ENCODE measurements at regions not wholly inside any gene's neighbourhood (a gene's known extent, or its start where the extent isn't known, plus 50 kb on each side); places are given as distances from the start of the nearest gene placed in this dataset.
"Not testable (repeated sequence)": the region's sequence is repeated elsewhere in the genome, so short reads cannot be mapped to it uniquely, and the experiment has no call there.

DNA sequence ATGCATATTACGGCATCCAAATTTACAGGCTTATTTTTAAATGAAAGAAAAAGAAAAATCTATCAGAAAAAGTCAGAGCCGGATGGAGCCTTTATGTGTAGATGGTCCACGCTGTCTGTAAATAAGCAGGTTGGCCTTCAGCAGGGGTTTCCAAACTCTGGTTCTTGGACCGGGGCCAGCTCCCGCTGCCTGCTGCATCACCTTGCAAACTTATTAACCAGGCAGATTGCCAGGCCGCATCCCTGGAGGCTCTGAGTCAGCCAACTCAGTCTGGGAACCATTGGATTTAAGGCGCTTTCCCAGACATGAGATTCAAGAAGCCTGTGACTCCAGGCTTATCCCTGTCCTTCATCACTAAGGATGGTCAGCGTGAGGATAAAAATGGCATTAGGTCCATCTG, 212.4 kb downstream of the OPA1 start:
- DNase-seq = peak; percentile 17

DNA sequence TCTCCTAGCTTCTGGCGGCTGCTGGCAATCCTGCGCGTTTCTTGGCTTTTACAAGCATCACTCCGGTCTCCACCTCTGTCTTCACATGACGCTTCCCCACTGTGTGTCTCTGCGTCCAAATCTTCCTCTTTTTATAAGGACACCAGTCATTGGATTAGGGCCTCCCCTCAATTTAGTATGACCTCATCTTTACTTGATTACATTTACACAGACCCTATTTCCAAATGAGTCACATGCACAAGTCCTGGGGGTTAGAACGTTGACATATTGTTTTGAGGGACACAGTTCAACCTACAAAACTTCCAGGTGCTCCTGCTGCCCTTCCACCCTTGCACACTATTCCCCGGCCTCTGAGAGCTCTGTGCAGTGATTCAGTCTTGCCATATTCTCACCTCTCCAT, 215.3 kb downstream of the OPA1 start:
- no peak for DNase-seq

DNA sequence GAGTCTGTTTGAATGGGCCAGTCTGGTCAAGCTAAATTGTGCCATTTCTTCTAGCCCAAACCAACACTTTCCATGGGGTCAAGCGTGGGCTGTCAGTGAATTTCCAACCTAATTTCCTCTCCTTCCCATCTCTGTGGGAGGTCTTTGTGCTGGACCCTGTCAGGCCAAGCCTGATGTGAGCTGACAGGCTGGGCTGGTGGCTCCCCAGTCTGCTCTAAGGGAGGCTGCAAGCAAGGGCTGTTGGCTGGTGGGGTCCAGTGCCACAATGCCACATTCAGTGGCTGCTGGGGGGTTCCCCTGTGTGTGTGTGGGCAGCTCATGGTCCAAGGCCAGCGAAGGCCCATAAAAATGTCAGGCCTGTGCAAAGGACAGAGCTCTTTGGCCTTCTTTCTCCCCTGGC, 216.1 kb downstream of the OPA1 start:
- no peak for DNase-seq

DNA sequence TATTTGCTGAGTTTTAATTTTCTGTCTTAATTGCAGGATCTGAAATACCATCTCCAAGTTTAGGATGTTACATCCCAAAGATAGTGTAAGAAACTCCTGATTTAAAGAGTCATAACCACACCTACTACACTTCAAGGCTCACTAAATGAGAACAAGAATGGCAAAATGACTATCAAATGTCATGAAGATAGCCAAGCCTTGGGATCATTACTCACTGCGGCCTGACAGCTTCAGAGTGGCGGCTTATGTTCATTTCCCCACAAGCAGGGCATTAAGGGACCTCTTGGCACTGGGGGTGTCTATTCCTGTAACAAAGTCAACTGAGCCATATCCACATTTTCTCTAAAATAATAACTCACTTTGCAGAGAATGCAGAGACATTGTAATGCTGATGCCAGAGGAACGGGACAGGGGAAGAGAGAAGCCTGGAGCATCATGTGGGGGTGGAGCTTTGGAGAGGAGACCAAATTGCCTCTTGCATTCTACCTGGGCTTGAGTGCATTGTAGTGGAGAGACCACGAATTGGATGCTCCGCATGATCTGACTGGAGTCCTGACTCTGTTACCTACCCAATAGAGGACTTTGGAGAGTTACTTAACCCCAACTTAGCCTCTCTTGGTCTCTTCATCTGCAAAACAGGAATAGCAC, 219.2 kb downstream of the OPA1 start:
- no peak for DNase-seq

DNA sequence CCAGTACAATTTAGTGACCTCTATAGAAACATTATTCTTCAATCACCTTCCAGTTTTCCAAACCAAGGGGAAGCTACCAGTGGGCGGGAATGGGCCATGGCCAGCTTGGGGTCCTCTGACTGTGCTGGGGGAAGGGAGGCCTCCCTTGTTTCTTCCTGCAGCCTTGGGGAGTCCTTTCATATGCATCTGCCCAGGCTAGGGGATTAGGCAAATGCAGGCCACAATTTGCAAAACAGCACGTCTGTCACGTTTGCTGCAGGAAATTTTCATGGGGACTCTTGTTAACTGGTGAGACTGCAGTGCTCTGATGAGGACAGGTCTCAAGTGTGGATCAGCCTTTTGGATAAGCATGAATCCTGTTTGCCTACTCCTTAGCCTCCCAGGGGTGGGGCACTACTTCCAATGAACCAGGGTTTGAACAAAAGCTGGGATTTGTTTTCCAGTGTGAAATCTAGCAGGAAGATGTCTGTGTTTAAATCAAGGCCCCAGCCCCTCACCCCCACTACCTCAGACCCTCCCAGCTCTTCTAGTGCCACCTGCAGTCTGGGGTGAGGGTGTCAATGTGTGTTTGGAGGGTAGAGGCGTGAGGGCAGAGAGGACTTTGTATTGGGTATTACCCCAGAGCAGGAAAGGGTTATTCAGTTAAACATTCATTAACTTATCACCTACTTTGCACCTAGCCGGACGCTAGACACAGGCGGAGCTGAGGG, 219.9 kb downstream of the OPA1 start:
- DNase-seq = no peak

DNA sequence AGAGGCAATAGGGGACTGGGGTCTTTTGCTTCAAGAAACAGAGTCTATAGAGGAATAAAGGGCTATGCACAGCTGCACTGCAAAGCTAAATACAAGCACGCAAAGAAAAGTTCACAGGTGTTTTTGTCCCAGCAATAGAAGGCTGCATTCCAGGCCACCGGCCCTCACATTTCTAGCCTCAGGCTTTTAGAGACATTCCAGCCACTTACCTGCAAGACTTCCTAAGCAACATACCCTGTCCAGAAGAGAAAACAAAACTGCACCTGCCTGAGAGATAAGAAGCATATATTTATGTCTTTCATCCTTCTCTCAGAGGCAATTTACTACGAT, 220.5 kb downstream of the OPA1 start:
- no peak for DNase-seq

DNA sequence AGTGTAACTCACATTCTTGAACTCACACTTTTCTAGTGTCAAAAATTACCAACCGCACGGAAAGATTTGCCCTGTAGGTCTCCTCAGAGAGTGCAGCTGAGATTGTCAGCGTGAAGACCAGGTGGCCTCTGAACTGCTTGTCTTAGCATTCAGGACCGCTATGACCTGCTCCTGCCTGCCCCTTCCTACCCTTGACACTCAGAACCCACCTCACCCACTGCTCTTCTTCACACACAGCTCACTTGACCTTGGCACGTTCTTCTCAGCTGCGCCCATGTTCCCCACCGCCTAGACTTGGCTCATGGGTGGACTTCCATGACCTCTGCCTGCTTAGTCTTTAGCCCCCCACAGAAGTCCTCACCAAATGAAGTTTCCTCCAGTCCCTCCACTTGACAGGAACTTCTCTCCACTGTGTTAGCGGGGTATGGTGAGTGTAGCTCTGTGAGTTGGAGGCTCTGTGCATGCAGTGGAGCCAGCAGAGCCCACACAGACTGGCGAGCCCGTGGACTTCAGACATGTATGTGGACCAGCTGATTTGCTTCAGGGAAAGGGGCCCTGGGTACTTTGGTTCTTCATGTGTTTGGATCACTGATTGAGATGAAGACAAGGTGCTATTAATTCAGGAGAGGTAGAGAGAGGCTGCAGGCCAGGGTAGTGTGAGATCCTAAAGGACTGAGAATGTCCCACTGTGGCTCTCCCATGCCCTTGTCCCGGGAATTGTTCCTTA, 221.3 kb downstream of the OPA1 start:
- no peak for DNase-seq

DNA sequence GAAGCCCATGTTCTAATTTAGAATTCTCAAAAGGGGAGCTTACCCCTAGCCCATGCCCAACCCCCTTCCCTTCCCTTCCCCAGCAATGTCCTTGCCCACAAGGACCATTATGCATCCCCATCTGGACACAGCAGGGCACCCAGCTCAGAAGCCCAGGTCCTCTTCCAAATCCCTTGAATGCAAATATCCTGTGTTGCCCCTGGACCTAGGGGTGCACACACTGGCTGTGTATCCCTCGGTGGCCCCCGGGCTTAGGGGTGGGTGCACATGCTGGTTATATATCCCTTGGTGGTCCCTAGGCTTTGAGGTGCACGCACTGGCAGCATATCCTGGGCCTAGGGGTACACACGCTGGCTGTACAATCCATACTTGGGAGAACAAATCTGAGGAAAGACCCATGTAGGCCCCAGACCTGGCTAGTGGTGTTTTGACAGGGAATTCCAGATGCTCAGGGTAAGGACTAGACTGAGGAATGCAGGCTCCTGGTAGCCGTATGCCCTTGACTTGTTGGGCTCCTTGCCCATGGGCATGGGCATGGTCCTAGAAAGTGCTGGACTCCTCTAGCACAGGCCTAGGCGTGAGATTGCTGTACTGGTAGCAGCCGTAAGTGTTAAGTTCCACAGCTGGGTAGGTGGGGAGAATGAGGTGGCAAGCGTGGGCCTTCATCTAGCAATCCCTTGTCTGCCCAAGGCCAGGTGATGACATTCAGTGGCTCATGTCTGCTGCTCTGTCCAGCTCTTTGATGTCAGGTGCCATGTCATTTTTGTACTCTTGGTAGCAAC, 222.4 kb downstream of the OPA1 start:
- DNase-seq = no peak

DNA sequence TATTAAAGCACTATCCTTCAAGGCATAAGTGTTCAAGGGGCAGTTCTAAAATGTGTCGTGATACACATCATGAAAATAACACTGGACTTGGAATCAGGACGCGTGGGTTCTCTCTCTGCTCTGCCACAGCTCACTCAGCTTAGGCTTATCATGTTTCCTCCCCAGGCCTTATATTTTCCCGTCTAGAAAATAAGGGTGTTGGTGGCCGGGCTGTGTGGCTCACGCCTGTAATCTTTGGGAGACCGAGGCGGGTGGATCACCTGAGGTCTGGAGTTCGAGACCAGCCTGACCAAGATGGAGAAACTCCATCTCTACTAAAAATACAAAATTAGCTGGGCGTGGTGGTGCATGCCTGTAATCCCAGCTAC, 223.0 kb downstream of the OPA1 start:
- DNase-seq = no peak

DNA sequence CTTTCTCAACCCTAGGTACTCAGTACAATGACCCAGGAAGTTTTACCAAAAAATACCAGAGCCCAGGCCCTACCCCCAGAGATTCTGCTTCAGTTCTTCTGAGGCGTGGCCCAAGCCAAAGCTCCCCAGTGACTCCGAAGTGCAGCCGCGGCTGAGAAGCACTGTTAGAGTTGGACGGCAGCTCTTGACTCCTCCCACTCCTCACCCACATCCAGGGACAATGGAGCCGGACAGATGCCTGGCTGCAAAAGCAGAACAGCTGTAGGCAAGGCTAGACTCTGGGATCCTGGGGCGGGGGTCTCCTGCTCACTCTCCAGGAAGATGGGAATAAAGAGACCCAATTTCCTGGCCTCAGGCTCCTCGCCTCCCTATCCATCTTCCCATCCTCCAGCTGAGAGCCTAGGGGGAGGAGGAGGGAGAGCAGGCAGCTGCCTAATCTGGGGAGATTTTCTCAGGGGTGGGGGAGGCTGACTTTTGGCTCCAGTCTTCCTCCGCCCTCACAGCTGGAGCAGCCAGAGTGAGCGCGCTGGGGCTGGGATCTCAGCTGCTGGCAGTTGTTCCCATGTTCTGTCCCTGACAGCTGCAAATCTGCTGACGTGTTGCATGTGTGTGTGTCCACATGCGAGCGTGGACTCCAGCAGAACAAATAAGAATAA, 223.8 kb downstream of the OPA1 start:
- peak; percentile 41 for DNase-seq

DNA sequence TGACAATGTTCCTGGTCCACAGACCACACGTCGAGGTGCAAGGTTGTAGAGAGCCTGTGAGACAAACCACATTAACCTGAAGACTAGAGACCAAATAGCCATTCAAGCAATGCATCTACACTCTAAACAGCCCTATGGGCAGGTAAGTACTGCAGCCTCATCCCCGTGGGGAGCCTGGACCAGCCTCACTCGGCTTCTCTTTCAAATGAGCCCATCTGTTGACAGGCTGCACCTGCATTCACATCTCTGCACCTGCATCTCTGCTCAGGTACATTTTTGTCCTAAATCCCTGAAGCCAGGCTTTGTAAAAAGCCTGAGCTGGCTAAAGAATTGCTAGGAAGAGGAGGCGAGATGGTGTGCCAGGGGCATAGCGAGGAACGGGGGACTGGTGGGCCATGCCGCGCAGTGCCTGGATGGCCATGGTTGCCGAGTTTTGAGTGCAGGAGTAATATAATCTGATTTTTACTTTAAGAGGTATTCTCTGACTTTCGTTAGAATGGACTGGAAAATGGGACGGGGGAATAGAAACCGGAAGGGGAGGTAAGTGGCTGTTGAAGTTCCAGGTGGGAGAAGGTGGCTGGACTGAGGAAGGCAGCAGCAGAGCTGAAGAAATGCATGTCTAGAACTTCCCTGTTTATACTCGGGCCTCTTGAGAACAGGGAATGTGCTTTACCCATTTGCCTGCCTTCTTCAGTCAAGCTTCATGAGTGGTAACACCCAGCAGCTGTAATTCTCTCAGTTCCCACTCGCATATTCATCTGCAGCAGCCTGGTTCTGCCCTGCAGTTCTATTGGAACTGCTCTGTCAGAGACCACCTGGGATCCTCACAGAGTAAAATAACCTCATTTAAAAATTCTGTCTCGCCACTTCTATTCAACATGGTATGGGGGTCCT, 226.4 kb downstream of the OPA1 start:
- DNase-seq = no peak

DNA sequence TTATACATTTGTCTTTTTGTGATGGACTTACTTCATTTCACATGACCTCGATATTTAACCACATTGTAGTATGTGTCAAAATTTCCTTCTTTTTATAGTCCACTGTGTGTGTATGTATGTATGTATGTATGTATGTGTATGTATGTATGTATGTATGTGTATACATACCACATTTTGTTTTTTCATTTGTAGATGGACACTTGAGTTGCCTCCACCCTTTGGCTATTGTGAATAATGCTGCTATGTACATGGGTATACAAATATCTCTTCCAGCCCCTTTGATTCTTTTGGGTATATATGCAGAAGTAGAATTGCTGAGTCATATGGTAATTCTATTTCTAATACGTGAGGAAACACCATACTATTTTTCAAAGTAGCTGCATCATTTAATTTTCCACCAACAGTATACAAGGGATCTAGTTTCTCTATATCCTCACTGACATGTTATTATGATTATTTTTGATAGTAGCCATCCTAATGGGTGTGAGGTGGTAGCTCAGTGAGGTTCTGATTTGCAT, 228.2 kb downstream of the OPA1 start:
- DNase-seq = no peak

DNA sequence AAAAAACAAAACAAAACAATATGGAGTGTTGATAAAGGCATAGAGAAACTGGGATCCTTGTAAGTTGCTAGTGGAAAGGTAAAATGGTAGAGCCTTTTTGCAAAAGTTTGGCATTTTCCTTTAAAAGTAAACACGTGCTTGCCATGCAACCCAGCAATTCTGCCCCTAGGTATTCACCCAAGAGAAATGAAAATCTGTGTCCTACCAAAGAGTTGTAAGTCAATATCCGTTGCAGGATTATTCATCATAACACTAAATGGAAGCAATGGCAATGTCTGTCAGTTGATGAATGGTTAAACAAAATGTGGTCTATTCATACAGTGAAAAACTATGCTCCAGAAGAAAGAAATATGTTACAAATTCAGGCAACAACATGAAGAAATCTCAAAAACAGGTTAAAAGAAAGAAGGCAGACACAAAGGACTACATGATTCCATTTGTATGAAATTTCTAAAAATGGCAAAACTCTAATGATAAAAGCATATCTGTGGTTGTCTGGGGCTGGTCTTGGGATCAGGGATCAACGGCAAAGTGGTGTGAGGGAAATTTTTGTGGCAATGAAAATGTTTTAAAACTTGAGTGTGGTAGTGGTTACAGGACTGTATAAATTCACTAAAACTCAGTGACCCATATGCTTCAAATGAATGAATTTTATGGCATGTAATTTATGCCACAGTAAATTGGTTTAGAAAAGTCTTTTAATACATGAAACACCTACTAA, 229.6 kb downstream of the OPA1 start:
- DNase-seq = no peak

DNA sequence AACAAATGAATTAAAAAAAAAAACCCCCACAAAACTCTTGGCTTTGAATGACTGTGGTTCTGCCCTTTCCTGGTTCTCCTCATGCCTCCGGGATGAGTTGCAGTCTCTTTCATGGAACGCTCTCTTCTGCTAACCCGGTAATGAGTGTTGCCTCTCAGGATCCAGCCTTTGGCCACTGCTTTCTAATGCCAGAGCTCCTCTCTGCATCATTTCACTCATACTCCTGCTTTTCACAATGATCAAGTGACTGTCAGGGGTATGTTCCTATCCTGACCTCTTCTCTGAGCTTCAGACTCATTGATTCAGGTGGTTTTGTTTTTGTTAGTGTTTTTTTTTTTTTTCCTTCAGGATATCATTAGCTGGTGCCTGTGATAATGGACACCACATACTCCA, 230.2 kb downstream of the OPA1 start:
- DNase-seq = not testable (repeated sequence)

DNA sequence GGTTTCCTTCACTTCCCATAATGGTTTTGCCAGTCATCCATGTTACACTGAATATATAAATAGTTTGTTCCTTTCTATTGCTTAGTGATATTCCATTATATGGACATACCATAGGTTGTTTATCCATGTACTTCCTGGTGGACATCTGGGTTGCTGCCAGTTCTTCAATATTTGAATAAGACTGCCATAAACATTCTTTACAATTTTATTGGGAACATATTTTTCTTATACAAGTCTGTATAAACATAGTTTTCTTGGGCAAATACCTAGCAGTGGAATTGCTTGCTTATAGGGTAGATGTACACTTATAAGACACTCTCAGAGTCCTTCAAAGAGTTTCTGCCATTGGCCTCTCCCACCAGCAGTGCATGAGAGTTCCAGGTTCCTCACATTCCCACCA, 231.4 kb downstream of the OPA1 start:
- DNase-seq = no peak

DNA sequence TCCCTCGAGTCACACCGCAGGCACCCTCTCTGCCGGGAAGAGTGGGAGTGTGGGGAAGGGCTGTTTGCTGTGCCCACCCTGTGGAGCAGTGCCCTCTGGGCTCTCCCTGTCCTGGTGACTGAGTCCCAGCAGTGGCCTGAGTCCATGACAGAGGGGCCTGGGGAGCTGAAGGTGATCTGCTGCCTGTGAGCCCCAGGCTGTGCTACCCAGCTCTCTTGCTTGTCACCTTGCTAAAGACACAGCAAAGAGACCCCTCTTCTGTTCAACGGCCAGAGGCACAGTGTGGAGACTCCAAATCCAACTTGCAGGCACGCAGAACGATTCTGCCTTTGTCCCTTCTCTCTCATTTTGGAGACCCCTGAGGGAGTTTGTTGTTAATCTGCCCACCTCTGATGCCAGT, 232.6 kb downstream of the OPA1 start:
- DNase-seq = no peak

DNA sequence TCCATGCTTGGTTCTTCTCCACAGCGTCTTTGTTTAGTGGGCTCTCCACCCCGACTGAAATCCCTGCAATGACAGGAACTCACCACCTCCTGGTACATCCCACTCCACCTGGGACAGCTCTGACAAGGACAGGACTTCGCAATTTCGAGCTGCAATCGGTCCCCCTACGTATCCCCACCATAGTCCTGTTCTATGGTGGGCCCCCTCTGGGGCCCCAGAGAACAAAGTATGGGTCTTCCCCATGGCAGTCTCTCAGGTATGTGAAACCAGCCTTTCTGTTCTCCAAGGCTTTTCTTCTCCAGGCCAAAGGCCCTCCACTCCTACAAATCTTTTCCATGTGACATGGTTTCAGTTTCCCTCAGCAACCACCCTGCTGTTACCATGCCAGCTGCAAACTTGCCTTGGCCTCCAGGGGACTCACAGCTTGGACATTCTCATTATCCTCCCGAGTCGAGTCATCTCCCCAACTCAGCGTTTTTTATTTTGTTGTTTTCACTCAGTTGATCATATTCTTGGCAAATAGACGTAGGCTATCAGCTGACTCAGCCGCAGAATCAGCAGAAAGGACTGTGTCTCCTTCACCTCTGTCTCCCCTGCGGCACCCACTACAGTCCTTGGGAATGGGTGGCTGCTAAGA, 233.3 kb downstream of the OPA1 start:
- DNase-seq = no peak

DNA sequence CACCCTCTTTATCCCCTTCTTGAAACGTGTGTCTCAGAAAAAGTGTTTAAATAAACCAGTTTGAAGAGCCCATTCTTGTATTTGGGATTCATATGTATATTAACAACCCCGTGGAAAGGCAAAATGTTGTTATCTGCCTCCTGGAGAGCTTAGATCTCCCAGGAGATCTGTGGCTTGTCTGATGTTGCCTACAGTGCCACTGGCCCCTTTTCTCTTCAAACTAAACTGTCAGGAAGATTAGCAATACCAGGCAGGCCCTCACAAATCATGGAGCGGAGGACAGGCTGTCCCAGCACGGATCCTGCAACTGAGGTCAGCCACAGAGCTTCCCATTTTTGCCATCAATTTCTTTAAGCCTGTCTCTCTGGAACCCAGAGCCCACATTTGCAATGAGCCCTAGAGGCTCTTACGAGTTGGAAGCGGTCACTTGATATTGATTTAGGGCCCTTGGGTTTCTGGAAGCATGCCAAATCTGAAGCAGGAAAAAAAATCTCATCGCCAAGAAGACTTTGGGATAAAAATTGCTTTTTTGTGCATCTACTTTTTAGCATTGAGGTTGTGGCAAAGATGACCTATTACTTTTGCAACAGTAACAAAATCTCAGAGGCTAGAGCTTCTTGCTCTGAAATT, 234.1 kb downstream of the OPA1 start:
- DNase-seq = no peak

DNA sequence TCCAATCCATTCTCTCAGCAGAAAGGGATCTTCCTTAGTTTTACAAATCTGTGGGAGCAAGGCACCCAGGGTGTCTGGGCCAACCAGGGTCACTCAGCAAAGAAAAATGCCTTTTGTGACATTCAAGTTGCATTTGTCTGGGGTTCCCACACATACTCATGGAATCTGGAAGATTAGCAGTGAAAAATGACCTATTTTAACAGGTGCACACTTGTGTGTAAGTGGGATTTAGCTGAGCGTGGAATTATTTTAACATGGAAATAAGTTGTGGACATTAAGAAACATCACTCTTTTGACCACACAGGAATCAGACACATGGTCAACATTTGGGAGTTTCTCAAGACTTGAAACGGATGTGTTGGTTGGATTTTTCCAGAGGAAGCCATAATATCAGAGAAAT, 234.9 kb downstream of the OPA1 start:
- no peak for DNase-seq

DNA sequence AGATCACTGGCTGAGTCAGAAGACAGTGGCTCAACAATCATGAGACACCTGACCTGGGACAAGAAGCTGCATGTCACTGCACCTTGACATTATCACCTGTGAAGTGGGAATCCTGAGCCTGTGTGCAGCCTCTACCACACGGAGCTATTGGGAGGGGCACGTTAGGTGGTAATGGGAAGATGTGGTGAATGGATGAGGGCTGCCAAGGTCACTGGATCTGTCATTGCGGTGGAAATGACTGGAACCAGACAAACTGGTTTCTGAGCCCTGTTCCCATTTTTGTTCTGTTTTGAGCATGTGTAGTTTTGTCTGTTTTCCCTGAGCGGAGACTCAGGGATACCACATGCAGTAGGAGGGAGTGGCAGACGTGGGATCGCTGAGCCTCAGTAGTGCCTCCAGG, 235.5 kb downstream of the OPA1 start:
- no peak for DNase-seq

All from NCI-H1417 treated with DMSO at 0.1 percent for 48 hours (cell line).